ENCODE measurements at regions not wholly inside any gene's neighbourhood (a gene's known extent, or its start where the extent isn't known, plus 50 kb on each side); places are given as distances from the start of the nearest gene placed in this dataset.

- no peak for DNase-seq
Measured at GRCh38 chrX:38992441-38993096, 191.3 kb downstream of the MID1IP1 start.

GRCh38 chrX:38993500-38993899 lies 192.2 kb downstream of the MID1IP1 start:
- no peak for DNase-seq

GRCh38 chrX:38999099-38999498 lies 197.8 kb downstream of the MID1IP1 start:
- no peak for DNase-seq

- DNase-seq, result no peak
Measured at GRCh38 chrX:38999967-39000745, 198.9 kb downstream of the MID1IP1 start.

- no peak for DNase-seq
Measured at GRCh38 chrX:39000802-39001201, 199.5 kb downstream of the MID1IP1 start.

- no peak for DNase-seq
Measured at GRCh38 chrX:39002466-39002865, 201.2 kb downstream of the MID1IP1 start.

- no peak for DNase-seq
Measured at GRCh38 chrX:39008549-39008948, 207.3 kb downstream of the MID1IP1 start.

- no peak for DNase-seq
Measured at GRCh38 chrX:39011454-39012221, 210.4 kb downstream of the MID1IP1 start.

GRCh38 chrX:39012621-39013111 lies 211.4 kb downstream of the MID1IP1 start:
- no peak for DNase-seq

GRCh38 chrX:39016556-39016955 lies 215.3 kb downstream of the MID1IP1 start:
- no peak for DNase-seq

GRCh38 chrX:39017077-39017476 lies 215.8 kb downstream of the MID1IP1 start:
- DNase-seq, result no peak

- DNase-seq, result no peak
Measured at GRCh38 chrX:39017716-39018115, 216.5 kb downstream of the MID1IP1 start.

- no peak for DNase-seq
Measured at GRCh38 chrX:39018541-39018940, 217.3 kb downstream of the MID1IP1 start.

GRCh38 chrX:39019056-39019455 lies 217.8 kb downstream of the MID1IP1 start:
- DNase-seq, result no peak

GRCh38 chrX:39020051-39020669 lies 218.9 kb downstream of the MID1IP1 start:
- no peak for DNase-seq

GRCh38 chrX:39022106-39022505 lies 220.8 kb downstream of the MID1IP1 start:
- DNase-seq, result no peak

GRCh38 chrX:39029221-39029620 lies 228.0 kb downstream of the MID1IP1 start:
- no peak for DNase-seq

GRCh38 chrX:39030636-39031035 lies 229.4 kb downstream of the MID1IP1 start:
- DNase-seq, result no peak

GRCh38 chrX:39039890-39040289 lies 238.6 kb downstream of the MID1IP1 start:
- DNase-seq, result no peak

GRCh38 chrX:39043838-39044550 lies 242.7 kb downstream of the MID1IP1 start:
- no peak for DNase-seq

- no peak for DNase-seq
Measured at GRCh38 chrX:39047174-39047573, 245.9 kb downstream of the MID1IP1 start.

GRCh38 chrX:39049975-39050374 lies 248.7 kb downstream of the MID1IP1 start:
- no peak for DNase-seq
